Inferior parietal cortex (tissue), 1 donor: ENCODE measurements at regions not wholly inside any gene's neighbourhood (a gene's known extent, or its start where the extent isn't known, plus 50 kb on each side); places are given as distances from the start of the nearest gene placed in this dataset.

Experiments
- DNase-seq: peaks from one replicate; pipeline ENCODE4 v3.0.0-alpha.2; 2016; ENCODE audit errors: extremely low spot score

- no peak for DNase-seq
Observed at GRCh38 chr6:113451049-113451448, 406.1 kb upstream of the MARCKS start.

GRCh38 chr6:113457198-113457597 is 399.9 kb upstream of the MARCKS start:
- no peak for DNase-seq

DNA sequence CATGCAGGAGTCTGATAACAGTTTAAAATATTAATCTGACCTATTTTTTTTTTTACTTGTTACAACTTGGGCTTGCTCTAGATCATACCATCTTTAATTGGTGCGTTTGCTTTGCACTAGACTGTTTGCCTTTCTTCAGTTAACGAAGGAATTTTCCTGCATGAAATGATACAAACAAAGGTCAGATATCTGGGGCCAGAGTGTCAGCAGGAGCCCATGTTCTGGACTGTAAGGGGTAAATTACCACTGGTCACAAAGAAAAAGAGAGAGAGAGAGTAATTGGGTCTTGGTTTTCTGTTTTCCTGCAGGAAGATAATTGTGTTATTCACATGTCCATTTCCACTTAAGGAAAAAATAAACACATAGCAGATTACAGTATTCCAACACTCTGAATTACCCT is 399.4 kb upstream of the MARCKS start:
- no peak for DNase-seq

GRCh38 chr6:113458368-113459010 is 398.7 kb upstream of the MARCKS start:
- no peak for DNase-seq

DNA sequence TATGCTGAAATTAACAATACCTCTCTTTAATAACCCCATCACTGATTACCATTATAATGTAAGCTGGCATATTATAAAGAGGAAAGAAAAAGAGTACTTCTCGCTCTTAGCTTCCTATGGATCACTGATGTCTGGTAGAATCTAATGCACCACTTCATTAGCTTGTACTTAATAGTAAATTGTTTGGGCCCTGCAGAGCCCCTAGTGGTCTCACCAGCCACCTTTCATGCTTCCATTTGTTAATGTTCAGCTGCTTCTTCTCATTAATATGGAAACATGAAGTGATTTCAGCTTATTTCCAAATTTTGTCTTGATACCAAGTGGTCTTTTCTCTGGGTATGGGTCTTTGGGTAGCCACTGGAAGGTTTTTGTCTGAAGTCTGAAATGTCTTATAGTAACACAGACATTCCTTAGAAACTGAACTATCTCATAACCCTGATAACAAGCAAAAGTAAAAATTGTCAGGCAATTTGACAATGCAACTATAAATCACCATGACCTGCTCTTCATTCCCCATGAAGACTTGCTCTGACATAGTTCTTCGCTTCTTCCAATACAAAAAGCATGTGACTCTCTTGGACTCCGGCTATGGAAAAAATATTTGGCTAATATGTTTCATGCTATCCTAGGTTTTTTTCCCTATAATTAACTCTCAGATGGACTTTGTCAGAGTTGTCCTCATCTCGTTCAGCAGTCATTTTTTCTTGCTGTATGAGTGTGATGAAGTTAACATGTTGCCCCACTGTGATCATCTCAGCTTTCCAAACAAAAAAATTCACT is 395.8 kb upstream of the MARCKS start:
- no peak for DNase-seq

- no peak for DNase-seq
Observed at GRCh38 chr6:113464536-113464935, 392.6 kb upstream of the MARCKS start.

- no peak for DNase-seq
Observed at GRCh38 chr6:113464960-113465359, 392.2 kb upstream of the MARCKS start.

- no peak for DNase-seq
Observed at GRCh38 chr6:113466526-113466925, 390.6 kb upstream of the MARCKS start.

- DNase-seq: no peak
Observed at GRCh38 chr6:113475392-113475791, 381.8 kb upstream of the MARCKS start.

DNA sequence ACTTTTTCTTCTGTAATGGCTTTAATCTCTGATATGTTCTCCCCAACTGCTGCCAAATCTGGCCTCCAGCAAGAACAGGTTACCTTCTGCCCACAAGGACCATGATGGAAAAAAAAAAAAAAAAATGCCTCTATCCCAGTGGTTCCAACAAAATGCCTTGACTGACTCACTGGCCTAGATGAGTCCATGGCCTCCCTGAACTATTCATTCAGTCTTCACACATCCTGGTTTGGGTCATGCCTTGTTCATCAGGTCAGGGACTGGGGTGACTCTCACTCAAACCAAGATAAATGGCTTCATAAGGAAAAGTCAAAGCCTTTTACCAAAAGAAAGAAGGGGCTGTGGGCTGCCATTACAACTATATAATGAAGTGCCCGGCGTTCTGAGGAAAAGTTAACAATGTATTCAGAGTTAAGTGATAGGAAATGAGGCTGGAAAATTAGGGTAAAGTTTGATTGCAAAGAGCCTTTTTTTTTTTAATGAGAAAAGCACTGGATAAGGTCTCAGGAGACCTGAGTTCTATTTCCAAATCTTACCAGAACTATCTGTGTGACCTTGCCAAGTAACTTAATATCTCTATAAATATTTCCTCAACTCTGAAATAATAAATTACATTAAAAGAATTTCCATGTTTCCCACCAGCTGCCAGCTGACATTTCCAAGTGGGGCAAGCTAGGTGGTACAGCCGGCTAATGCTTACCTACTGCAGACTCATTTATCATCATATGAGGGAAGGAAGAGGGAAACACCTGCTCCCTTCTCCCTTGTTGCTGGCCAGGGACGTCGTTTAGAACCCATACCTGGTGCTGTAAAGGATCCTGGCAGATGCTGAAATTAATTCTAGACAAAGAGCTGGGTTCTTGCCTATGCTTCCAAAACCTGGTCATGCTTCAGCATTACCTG is 380.0 kb upstream of the MARCKS start:
- no peak for DNase-seq

GRCh38 chr6:113480616-113481015 is 376.5 kb upstream of the MARCKS start:
- no peak for DNase-seq

GRCh38 chr6:113481458-113481857 is 375.7 kb upstream of the MARCKS start:
- no peak for DNase-seq

- DNase-seq: no peak
Observed at GRCh38 chr6:113481910-113482309, 375.2 kb upstream of the MARCKS start.

- no peak for DNase-seq
Observed at GRCh38 chr6:113482771-113483170, 374.4 kb upstream of the MARCKS start.

- no peak for DNase-seq
Observed at GRCh38 chr6:113486199-113486598, 370.9 kb upstream of the MARCKS start.

GRCh38 chr6:113487489-113488058 is 369.6 kb upstream of the MARCKS start:
- DNase-seq: no peak

- DNase-seq: no peak
Observed at GRCh38 chr6:113488061-113488460, 369.1 kb upstream of the MARCKS start.

- no peak for DNase-seq
Observed at GRCh38 chr6:113488812-113489685, 368.1 kb upstream of the MARCKS start.

- no peak for DNase-seq
Observed at GRCh38 chr6:113489952-113490746, 367.0 kb upstream of the MARCKS start.

GRCh38 chr6:113491376-113491775 is 365.8 kb upstream of the MARCKS start:
- no peak for DNase-seq
